Large intestine (tissue), 3 donors: ENCODE measurements at regions not wholly inside any gene's neighbourhood (a gene's known extent, or its start where the extent isn't known, plus 50 kb on each side); places are given as distances from the start of the nearest gene placed in this dataset.

ENCODE experiments used
- DNase-seq, 2 donors: peaks; one replicate each; pipeline versions ENCODE4 v3.0.0 to v3.0.0-alpha.2; 2013
- H3K27ac ChIP-seq: one replicate; pipeline ENCODE4 v1.5.1; 2013; ENCODE audit warnings: low read length
- H3K27me3 ChIP-seq: 2 replicates; pipeline ENCODE4 v1.6.1; 2013; ENCODE audit warnings: low read length; ENCODE audit not compliant: control insufficient read depth, insufficient read depth
- H3K36me3 ChIP-seq: 2 replicates; pipeline ENCODE4 v1.6.1; 2013; ENCODE audit warnings: low read length; ENCODE audit not compliant: control insufficient read depth, insufficient read depth
- H3K4me1 ChIP-seq: one replicate; pipeline ENCODE4 v1.6.1; 2013; ENCODE audit warnings: low read length; ENCODE audit not compliant: control insufficient read depth, insufficient read depth
- H3K4me3 ChIP-seq: one replicate; pipeline ENCODE4 v1.5.1; 2013; ENCODE audit warnings: low read length
- H3K9me3 ChIP-seq: one replicate; pipeline ENCODE4 v1.6.1; 2013; ENCODE audit warnings: mild to moderate bottlenecking, low read depth, low read length, moderate library complexity; ENCODE audit not compliant: control insufficient read depth
- WGBS: methylation state at CpG from one replicate; pipeline ENCODE4 v1.1.5; 2013; ENCODE audit warnings: low lambda C conversion rate; ENCODE audit not compliant: insufficient coverage; 5-methylcytosine and 5-hydroxymethylcytosine counted together

DNA sequence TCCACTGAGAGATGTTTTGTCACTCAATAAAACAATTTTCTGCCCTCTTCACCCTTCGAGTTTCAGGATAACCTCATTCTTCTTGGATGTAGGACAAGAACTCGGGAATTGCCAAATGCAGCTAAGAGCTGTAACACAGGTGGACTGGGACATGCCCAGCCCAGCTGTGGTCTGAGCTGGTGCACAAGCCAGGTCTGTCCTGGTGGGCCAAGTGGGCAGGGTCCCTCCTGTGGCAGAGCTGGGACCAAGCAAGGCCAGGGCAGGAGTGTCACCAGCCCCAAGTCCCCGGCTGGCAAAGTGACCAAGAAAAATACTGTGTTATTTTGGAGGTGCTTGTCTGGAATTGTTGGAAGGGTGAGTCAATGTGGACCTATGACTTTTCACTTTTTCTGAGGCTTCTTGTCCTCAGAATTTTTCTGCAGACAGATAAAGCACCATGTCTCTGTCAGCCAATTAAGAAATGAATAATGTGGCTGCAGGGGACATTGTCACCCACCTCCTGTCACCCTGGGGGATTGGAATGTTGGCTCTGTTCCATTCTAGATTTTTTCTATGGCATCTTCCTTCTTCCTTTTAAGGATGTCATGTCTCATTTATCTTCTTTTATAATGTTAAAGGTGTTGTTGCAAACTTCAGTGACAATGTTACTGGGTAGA lies 645.2 kb upstream of the EPHA6 start:
- no CpG with 5 or more reads among the region's 3 CpGs for WGBS
- Histone ChIP-seq H3K27me3 (no peaks in the 10 kb centered on the region), H3K9me3 (peaks cover 3% of the 10 kb centered on the region), H3K4me1 (no peaks in the 10 kb centered on the region), H3K36me3 (no peaks in the 10 kb centered on the region), H3K27ac (no peak overlapping the region), H3K4me3 (no peak overlapping the region)
- DNase-seq, result no peak

DNA sequence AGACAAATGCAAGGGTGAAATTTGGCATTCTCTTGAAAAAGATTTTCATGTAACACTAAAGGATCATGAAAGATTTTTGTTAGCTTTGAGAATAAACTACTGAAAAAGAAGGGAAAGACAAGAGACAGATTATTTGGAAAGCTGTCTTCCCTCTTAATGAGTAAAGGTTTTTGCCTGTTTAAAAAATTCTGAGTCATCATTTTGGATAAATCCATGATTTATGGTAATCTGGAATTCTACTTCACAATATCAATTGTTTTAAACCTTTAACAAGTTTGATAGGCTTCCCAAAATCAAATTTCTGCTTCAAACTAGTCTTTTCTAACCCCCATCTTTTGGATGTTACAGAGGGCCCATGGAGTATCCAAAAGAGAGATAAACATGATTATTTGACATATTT lies 641.5 kb upstream of the EPHA6 start:
- peaks cover 6% of the 10 kb centered on the region for H3K9me3 ChIP-seq

DNA sequence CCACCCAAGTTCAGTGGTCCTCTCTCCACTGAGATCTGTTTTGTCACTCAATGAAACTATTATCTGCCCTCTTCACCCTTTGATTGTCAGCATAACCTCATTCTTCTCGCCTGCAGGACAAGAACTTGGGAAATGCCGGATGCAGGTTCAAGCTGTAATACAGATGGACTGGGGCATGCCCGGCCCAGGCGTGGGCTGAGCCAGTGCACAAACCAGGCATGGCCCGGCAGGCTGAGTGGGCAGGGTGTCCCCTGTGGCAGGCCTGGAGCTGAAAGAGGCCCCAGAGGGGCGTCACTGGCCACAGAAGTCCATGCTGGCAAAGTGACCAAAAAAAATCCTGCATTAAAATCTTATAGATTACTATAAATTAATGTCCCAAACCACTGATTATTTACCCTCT lies 638.9 kb upstream of the EPHA6 start:
- Histone ChIP-seq H3K9me3 (peaks cover 3% of the 10 kb centered on the region), H3K27me3 (no peaks in the 10 kb centered on the region), H3K4me1 (no peaks in the 10 kb centered on the region), H3K36me3 (no peaks in the 10 kb centered on the region), H3K27ac (no peak overlapping the region), H3K4me3 (no peak overlapping the region)
- DNase-seq, result no peak
- no CpG with 5 or more reads among the region's 6 CpGs for WGBS

More for the DNA sequence above, 641.5 kb upstream of the EPHA6 start:
- no peak for DNase-seq
- Histone ChIP-seq H3K4me3 (no peak overlapping the region), H3K4me1 (no peaks in the 10 kb centered on the region), H3K27ac (no peak overlapping the region), H3K36me3 (no peaks in the 10 kb centered on the region), H3K27me3 (no peaks in the 10 kb centered on the region)

GRCh38 chr3:96182756-96183155 lies 631.6 kb upstream of the EPHA6 start:
- Histone ChIP-seq H3K4me1 (no peaks in the 10 kb centered on the region), H3K27me3 (no peaks in the 10 kb centered on the region), H3K27ac (no peak overlapping the region), H3K36me3 (no peaks in the 10 kb centered on the region), H3K9me3 (no peaks in the 10 kb centered on the region), H3K4me3 (no peak overlapping the region)
- no CpG with 5 or more reads among the region's 1 CpG for WGBS
- no peak for DNase-seq

DNA sequence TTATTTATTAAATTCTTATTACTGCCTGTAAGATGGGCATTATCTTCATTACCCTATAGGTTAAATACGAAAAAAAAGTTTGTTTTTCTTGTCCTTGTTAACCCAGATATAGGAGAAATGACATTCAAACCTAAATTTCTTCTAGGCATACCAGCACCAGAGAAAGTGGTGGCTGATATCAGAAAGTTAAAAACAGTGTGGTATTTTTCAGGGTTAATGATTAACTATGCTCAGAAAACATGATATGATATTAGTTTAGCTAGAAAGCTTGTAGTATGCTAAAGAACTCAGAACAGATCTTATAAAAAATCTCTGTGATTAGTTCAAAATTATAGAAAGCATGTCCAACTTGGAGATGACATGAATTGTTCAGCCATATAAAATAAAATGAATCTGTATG lies 630.5 kb upstream of the EPHA6 start:
- no peaks in the 10 kb centered on the region for H3K4me1 ChIP-seq
- H3K27ac ChIP-seq, result no peak overlapping the region
- no peak for DNase-seq
- H3K4me3 ChIP-seq, result no peak overlapping the region
- no peaks in the 10 kb centered on the region for H3K9me3 ChIP-seq
- no peaks in the 10 kb centered on the region for H3K27me3 ChIP-seq
- WGBS, result no CpG with 5 or more reads among the region's 1 CpG
- H3K36me3 ChIP-seq, result no peaks in the 10 kb centered on the region

DNA sequence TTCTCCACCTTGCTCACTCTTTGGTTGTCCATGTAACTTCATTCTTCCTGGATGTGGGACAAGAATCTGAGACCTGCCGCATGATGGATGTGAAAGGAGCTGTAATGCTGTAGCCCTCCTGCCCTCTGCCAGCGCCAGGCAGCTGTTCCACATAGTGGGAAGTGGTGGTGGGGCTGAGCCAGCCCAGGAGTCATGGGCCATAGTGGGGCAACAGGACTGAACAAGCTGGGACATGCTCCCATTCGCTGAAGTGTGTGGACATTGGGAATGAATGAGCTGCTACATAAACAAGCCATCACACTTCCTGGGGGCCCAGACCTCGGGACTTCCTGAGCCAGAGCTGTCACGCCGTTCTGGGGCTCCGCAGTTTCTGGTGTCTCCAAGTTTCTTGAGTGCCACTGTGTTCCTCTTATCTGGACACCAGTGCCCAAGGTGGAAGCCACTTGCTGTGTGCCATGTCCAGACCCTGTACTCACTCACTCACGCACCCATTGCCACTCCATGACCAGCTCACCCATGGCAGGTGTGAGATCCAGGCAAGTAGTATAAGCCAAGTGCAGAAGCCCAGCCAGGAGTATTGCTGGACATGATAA lies 624.3 kb upstream of the EPHA6 start:
- no peaks in the 10 kb centered on the region for H3K36me3 ChIP-seq
- H3K4me3 ChIP-seq, result no peak overlapping the region
- no CpG with 5 or more reads among the region's 8 CpGs for WGBS
- H3K4me1 ChIP-seq, result no peaks in the 10 kb centered on the region
- H3K9me3 ChIP-seq, result peaks cover 3% of the 10 kb centered on the region
- DNase-seq, result no peak
- no peaks in the 10 kb centered on the region for H3K27me3 ChIP-seq
- no peak overlapping the region for H3K27ac ChIP-seq

DNA sequence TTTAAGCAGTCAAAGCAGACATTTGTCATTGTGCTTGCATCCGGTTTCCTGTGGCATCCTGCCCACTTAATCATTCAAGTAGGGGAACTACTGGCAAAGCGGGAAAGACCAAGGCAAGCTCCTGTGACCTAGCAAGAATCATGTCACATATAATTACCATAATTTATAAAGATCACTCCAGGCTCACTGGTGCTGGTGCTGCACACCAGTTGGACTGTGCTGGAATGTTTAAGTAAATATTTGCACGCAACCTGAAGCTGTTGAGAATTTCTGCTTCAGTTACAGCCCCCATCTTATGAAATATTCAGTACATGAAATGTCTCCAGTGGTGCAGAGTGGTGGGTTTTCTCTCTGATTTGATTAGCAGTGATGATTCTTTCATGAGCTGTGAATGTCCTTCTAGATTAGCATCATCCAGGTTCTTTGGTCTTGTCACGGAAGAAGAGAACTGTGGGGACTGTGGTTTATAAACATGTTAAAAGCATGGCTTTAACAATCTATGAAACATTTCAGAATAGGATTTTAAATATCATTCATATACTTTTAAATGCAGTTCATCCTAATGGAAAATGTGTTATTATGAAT lies 621.3 kb upstream of the EPHA6 start:
- no peak for DNase-seq
- Histone ChIP-seq H3K36me3 (no peaks in the 10 kb centered on the region), H3K9me3 (peaks cover 3% of the 10 kb centered on the region), H3K4me3 (no peak overlapping the region), H3K27ac (no peak overlapping the region), H3K27me3 (no peaks in the 10 kb centered on the region), H3K4me1 (no peaks in the 10 kb centered on the region)
- 80% methylated on average over 1 of the region's 4 CpGs for WGBS

GRCh38 chr3:96200897-96201296 lies 613.5 kb upstream of the EPHA6 start:
- H3K4me1 ChIP-seq, result no peaks in the 10 kb centered on the region
- no peak for DNase-seq
- H3K36me3 ChIP-seq, result no peaks in the 10 kb centered on the region
- no peak overlapping the region for H3K4me3 ChIP-seq
- no peaks in the 10 kb centered on the region for H3K9me3 ChIP-seq
- no CpG with 5 or more reads among the region's 1 CpG for WGBS
- no peak overlapping the region for H3K27ac ChIP-seq
- no peaks in the 10 kb centered on the region for H3K27me3 ChIP-seq

GRCh38 chr3:96201463-96201862 lies 612.9 kb upstream of the EPHA6 start:
- H3K27me3 ChIP-seq, result no peaks in the 10 kb centered on the region
- no peak for DNase-seq
- H3K27ac ChIP-seq, result no peak overlapping the region
- WGBS, result no CpG with 5 or more reads among the region's 6 CpGs
- no peak overlapping the region for H3K4me3 ChIP-seq
- no peaks in the 10 kb centered on the region for H3K4me1 ChIP-seq
- no peaks in the 10 kb centered on the region for H3K9me3 ChIP-seq
- H3K36me3 ChIP-seq, result no peaks in the 10 kb centered on the region

DNA sequence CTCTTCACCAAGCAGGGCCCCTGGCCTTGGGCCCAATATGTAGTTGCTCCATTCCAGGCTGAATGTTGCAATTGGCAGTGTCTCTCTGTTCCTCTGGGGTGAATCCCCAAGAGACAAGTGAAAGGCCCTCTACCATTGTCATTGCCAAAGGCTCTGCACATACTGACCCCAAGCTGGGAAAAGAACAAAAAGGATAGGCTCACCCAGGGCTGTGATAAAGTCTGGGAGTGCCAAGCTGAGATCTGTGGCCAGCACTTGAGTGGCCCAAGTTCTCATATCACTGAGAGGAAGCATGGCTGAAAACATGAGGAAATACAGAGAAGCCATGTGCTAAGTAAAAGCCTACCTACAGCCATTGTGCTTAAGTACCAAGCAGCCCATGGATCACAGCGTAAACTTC lies 612.2 kb upstream of the EPHA6 start:
- Histone ChIP-seq H3K9me3 (no peaks in the 10 kb centered on the region), H3K27me3 (no peaks in the 10 kb centered on the region), H3K36me3 (no peaks in the 10 kb centered on the region), H3K27ac (no peak overlapping the region), H3K4me3 (no peak overlapping the region), H3K4me1 (no peaks in the 10 kb centered on the region)
- 100% methylated on average over 1 of the region's 1 CpG for WGBS
- DNase-seq, result no peak

DNA sequence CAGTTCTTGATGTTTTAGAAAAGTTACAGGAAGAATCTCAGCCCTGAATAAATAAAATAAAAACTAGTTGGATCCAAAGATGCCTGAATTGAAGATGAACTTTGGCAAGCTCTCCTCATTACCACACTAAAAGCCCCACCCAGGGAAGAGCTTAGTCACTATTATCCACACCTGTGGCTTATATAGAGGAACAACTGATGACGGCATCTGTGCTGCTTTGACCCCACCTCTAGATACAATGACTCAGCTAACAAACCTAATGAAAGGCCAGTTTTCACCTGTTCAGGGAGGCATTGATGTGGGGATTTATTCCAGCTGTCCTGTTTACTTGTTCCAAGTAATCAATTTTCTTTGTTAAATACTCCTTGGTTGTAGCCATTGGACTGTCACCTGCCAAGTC lies 604.7 kb upstream of the EPHA6 start:
- 40% methylated on average over 1 of the region's 1 CpG for WGBS
- DNase-seq, result peak in 1 of 2 donors; percentile 23
- Histone ChIP-seq H3K27ac (no peak overlapping the region), H3K4me1 (no peaks in the 10 kb centered on the region), H3K27me3 (no peaks in the 10 kb centered on the region), H3K36me3 (no peaks in the 10 kb centered on the region), H3K4me3 (no peak overlapping the region), H3K9me3 (no peaks in the 10 kb centered on the region)
